Activated CD8-positive, alpha-beta T cell treated with anti-CD3 and anti-CD28 coated beads for 36 hours (primary cell): ENCODE measurements at regions not wholly inside any gene's neighbourhood (a gene's known extent, or its start where the extent isn't known, plus 50 kb on each side); places are given as distances from the start of the nearest gene placed in this dataset.

Experiments used
- ATAC-seq: fragments of 200-7000 bp; cut with Tn5 transposase; one replicate; pipeline ENCODE4 v1.10.0; 2021; ENCODE audit warnings: mild to moderate bottlenecking, moderate library complexity
- CTCF ChIA-PET: fragments of 350-600 bp; sonication (Branson Sonifier 250); formaldehyde crosslinking; loops from one replicate; lab custom pipeline; 2021; ENCODE audit warnings: antibody characterized with exemption; lab: Charles Lee
- POLR2A ChIA-PET: fragments of 350-600 bp; sonication (Branson Sonifier 250); formaldehyde crosslinking; loops from one replicate; lab custom pipeline; 2021; ENCODE audit warnings: antibody characterized with exemption; lab: Charles Lee
- DNase-seq: peaks from one replicate; pipeline ENCODE4 v3.0.0-alpha.2; 2020
- H3K27ac Mint-ChIP-seq: one replicate; pipeline ENCODE4 v1.8.0; 2021; ENCODE audit warnings: mild to moderate bottlenecking, mixed read lengths
- H3K27me3 Mint-ChIP-seq: one replicate; pipeline ENCODE4 v1.8.0; 2021; ENCODE audit warnings: mixed read lengths
- H3K36me3 Mint-ChIP-seq: one replicate; pipeline ENCODE4 v1.8.0; 2021; ENCODE audit warnings: low read depth, mixed read lengths
- H3K4me1 Mint-ChIP-seq: one replicate; pipeline ENCODE4 v1.8.0; 2021; ENCODE audit warnings: low read depth, mixed read lengths
- H3K4me3 Mint-ChIP-seq: one replicate; pipeline ENCODE4 v1.8.0; 2021; ENCODE audit warnings: mild to moderate bottlenecking, moderate library complexity, mixed read lengths
- H3K9me3 Mint-ChIP-seq: one replicate; pipeline ENCODE4 v1.8.0; 2021; ENCODE audit warnings: mixed read lengths
- intact Hi-C: fragments of 100-400 bp; cut with micrococcal nuclease; formaldehyde crosslinking; loops from one replicate; pipeline ENCODE4 v1.10.0; 2022
- TF ChIP-seq, protein P1 (sequence below): fragments of 200-600 bp; IDR thresholded peaks from one replicate; pipeline ENCODE4 v1.8.0; 2022; ENCODE audit warnings: antibody characterized with exemption, mild to moderate bottlenecking

DNA sequence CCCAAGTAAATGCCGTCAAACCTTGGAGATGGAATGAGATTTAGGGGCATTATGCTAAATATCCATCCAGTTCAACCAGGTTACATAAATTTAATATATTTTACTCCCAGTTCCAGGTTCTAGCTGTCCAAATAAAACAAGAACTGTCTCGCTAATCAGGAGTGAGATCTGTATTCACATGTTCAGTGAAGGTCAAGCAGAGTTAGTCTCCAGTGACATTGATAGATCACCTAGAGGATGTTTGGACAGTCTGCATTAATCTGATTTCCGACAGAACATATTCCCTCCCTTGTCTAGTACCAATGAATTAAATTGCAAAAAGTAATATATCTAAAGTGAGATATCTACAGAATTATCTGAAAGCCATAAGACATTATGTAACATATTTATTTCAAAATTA, 979.4 kb upstream of the CNTNAP5 start:
- Mint-ChIP-seq H3K4me1 (no peaks in the 10 kb centered on the region), H3K4me3 (no peak overlapping the region), H3K9me3 (peaks cover 6% of the 10 kb centered on the region), H3K27me3 (no peaks in the 10 kb centered on the region), H3K36me3 (no peaks in the 10 kb centered on the region), H3K27ac (no peak overlapping the region)
- DNase-seq (no peak), ATAC-seq (no peak)
- TF ChIP-seq, protein P1, sequence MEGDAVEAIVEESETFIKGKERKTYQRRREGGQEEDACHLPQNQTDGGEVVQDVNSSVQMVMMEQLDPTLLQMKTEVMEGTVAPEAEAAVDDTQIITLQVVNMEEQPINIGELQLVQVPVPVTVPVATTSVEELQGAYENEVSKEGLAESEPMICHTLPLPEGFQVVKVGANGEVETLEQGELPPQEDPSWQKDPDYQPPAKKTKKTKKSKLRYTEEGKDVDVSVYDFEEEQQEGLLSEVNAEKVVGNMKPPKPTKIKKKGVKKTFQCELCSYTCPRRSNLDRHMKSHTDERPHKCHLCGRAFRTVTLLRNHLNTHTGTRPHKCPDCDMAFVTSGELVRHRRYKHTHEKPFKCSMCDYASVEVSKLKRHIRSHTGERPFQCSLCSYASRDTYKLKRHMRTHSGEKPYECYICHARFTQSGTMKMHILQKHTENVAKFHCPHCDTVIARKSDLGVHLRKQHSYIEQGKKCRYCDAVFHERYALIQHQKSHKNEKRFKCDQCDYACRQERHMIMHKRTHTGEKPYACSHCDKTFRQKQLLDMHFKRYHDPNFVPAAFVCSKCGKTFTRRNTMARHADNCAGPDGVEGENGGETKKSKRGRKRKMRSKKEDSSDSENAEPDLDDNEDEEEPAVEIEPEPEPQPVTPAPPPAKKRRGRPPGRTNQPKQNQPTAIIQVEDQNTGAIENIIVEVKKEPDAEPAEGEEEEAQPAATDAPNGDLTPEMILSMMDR: no peak
- ChIA-PET CTCF (no interaction called here), POLR2A (no interaction called here)
- intact Hi-C loops: no loop called here

DNA sequence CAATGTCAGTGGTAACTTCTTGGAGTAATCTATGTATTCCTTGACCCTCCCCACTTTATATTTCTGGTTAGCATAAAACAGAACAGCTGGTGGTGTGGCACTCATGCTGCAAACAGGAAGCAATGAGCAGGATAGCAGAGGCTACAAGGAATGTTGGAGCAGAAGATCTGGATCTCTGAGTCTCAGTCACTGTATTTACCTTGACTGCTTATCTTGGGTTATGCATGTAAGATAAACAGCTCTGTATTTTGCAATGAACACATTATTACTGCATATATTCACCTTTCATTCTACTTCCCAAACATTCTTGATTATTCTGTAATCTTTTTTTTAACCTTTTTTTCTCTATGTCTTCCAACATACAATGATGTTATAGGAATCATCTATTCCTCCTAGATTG, 977.9 kb upstream of the CNTNAP5 start:
- Mint-ChIP-seq H3K4me3 (no peak overlapping the region), H3K36me3 (no peaks in the 10 kb centered on the region), H3K27ac (no peak overlapping the region), H3K9me3 (peaks cover 4% of the 10 kb centered on the region), H3K4me1 (no peaks in the 10 kb centered on the region), H3K27me3 (no peaks in the 10 kb centered on the region)
- intact Hi-C loops: no loop called here
- CTCF ChIA-PET: no interaction called here
- DNase-seq (no peak), ATAC-seq (no peak)
- POLR2A ChIA-PET: no interaction called here
- TF ChIP-seq, protein P1: no peak

DNA sequence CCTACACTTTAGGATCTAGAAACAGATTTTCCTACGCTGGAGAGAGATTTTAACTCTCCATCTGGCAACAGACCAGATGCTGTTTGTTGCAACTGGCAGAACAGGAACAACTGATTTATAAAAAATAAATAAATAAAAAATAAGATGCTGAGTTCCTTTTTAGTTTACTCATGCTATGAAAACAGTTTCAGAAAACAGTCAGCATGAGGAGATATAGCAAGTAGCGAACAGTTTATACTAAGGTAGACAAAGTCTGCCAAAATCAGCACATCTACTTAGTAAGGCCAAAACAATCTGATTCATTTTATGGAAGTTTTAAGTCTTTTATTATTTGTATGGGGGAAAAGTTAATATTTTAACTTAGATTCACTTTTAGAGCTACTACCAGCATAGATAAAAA, 974.0 kb upstream of the CNTNAP5 start:
- ChIA-PET POLR2A (no interaction called here), CTCF (no interaction called here)
- intact Hi-C loops: no loop called here
- no peak for DNase-seq
- ATAC-seq: no peak
- TF ChIP-seq, protein P1: no peak
- Mint-ChIP-seq H3K4me3 (no peak overlapping the region), H3K4me1 (no peaks in the 10 kb centered on the region), H3K9me3 (peaks cover 8% of the 10 kb centered on the region), H3K36me3 (no peaks in the 10 kb centered on the region), H3K27ac (no peak overlapping the region), H3K27me3 (no peaks in the 10 kb centered on the region)

DNA sequence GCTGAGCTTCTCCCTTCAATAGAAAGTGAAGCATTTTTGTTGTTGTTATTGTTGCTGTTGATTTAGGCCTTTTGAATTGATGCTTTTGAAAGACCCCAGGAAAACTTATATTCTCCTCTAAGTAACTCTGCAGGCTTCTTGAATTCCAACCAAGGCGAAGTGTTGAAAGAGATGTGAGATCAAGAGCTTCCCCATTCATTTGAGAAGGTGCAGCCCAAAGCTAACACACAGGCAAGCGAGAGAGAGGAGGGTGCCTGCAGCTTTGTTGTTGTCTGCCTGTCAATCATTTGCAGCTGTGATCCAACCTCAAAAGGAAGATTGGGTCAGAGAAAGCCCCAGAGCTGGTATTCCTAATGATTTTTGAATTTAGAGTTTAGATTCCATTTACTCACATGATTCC, 963.6 kb upstream of the CNTNAP5 start:
- intact Hi-C loops: no loop called here
- CTCF ChIA-PET: no interaction called here
- POLR2A ChIA-PET: no interaction called here
- no peaks in the 10 kb centered on the region for H3K27me3 Mint-ChIP-seq
- H3K4me1 Mint-ChIP-seq: no peaks in the 10 kb centered on the region
- no peak overlapping the region for H3K27ac Mint-ChIP-seq
- no peaks in the 10 kb centered on the region for H3K36me3 Mint-ChIP-seq
- no peak for ATAC-seq
- TF ChIP-seq, protein P1: no peak
- no peak for DNase-seq
- H3K9me3 Mint-ChIP-seq: peaks cover 12% of the 10 kb centered on the region
- H3K4me3 Mint-ChIP-seq: no peak overlapping the region

DNA sequence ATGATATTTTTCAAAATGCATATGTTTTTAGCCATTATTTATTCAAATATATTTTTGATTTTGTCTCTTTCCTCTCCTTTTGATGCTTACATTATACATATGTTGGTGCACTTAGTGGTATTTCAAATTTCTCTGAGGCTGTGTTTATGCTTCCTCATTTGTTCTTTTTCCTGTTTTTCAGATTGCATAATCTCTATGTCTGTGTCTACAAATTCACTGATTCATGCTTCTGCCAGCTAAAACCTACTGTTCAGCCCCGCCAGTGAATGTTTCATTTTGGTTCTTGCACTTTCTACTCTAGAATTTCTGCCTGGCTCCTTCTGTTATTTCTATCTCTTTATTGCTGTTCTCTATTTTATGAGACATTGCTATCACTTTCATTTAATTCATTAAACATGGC, 951.7 kb upstream of the CNTNAP5 start:
- Mint-ChIP-seq H3K36me3 (no peaks in the 10 kb centered on the region), H3K4me1 (no peaks in the 10 kb centered on the region), H3K27me3 (no peaks in the 10 kb centered on the region), H3K27ac (no peak overlapping the region), H3K4me3 (no peak overlapping the region), H3K9me3 (peaks cover 14% of the 10 kb centered on the region)
- intact Hi-C loops: no loop called here
- ChIA-PET CTCF (no interaction called here), POLR2A (no interaction called here)
- ATAC-seq: no peak
- TF ChIP-seq, protein P1: no peak
- DNase-seq: no peak
